Activated CD8-positive, alpha-beta memory T cell treated with anti-CD3 and anti-CD28 coated beads for 1 hour (primary cell): ENCODE measurements at regions not wholly inside any gene's neighbourhood (a gene's known extent, or its start where the extent isn't known, plus 50 kb on each side); places are given as distances from the start of the nearest gene placed in this dataset.

Source experiments
- DNase-seq, 2 donors: peaks; one replicate each; pipeline ENCODE4 v3.0.0-alpha.2; 2020; ENCODE audit warnings: low read depth in 1 of 2; ENCODE audit errors: extremely low read depth in 1 of 2

- no peak for DNase-seq
Measured at GRCh38 chr2:5985536-5986385, 293.6 kb downstream of the SOX11 start.

- DNase-seq, result no peak
Measured at GRCh38 chr2:5986801-5987787, 294.9 kb downstream of the SOX11 start.

- DNase-seq, result no peak
Measured at GRCh38 chr2:5988120-5988519, 295.9 kb downstream of the SOX11 start.

GRCh38 chr2:5990086-5990485, 297.9 kb downstream of the SOX11 start:
- DNase-seq, result no peak

GRCh38 chr2:5991305-5991968, 299.3 kb downstream of the SOX11 start:
- DNase-seq, result no peak

GRCh38 chr2:5995832-5996231, 303.6 kb downstream of the SOX11 start:
- no peak for DNase-seq

- DNase-seq, result no peak
Measured at GRCh38 chr2:6008186-6008585, 316.0 kb downstream of the SOX11 start.

- no peak for DNase-seq
Measured at GRCh38 chr2:6008726-6009125, 316.5 kb downstream of the SOX11 start.

GRCh38 chr2:6010163-6010562, 318.0 kb downstream of the SOX11 start:
- DNase-seq, result no peak

GRCh38 chr2:6011921-6012320, 319.7 kb downstream of the SOX11 start:
- no peak for DNase-seq

- no peak for DNase-seq
Measured at GRCh38 chr2:6017736-6018286, 325.6 kb downstream of the SOX11 start.

GRCh38 chr2:6024229-6024628, 332.0 kb downstream of the SOX11 start:
- no peak for DNase-seq

GRCh38 chr2:6024784-6025183, 332.6 kb downstream of the SOX11 start:
- DNase-seq, result no peak

- DNase-seq, result no peak
Measured at GRCh38 chr2:6025391-6025790, 333.2 kb downstream of the SOX11 start.

- no peak for DNase-seq
Measured at GRCh38 chr2:6027066-6027465, 334.9 kb downstream of the SOX11 start.

GRCh38 chr2:6031200-6031867, 339.1 kb downstream of the SOX11 start:
- no peak for DNase-seq

- no peak for DNase-seq
Measured at GRCh38 chr2:6036211-6036610, 344.0 kb downstream of the SOX11 start.

- no peak for DNase-seq
Measured at GRCh38 chr2:6043238-6043637, 351.1 kb downstream of the SOX11 start.

- no peak for DNase-seq
Measured at GRCh38 chr2:6052649-6053048, 360.5 kb downstream of the SOX11 start.

- DNase-seq, result no peak
Measured at GRCh38 chr2:6053743-6054142, 361.6 kb downstream of the SOX11 start.
